Breast epithelium (tissue), 3 donors: ENCODE measurements at regions not wholly inside any gene's neighbourhood (a gene's known extent, or its start where the extent isn't known, plus 50 kb on each side); places are given as distances from the start of the nearest gene placed in this dataset.

Experiments
- POLR2A ChIP-seq: fragments of 450-650 bp; IDR thresholded peaks from one replicate; pipeline ENCODE4 v1.6.1; 2016; ENCODE audit warnings: antibody characterized with exemption, mild to moderate bottlenecking, moderate library complexity
- POLR2AphosphoS5 ChIP-seq, 3 donors: sonication (generic); formaldehyde crosslinking; IDR thresholded peaks; one replicate each; pipeline ENCODE4 v1.6.1; 2017; ENCODE audit warnings: antibody characterized with exemption in 3 of 3
- TF ChIP-seq, protein P1 (sequence below), 3 donors: fragments of 450-650 bp; IDR thresholded peaks; one replicate each; pipeline ENCODE4 v1.5.1; 2016 to 2017; ENCODE audit warnings: antibody characterized with exemption in 3 of 3, mild to moderate bottlenecking in 3 of 3, moderate library complexity in 3 of 3

GRCh38 chr1:56133522-56134472 lies 445.6 kb downstream of the PLPP3 start:
- TF ChIP-seq, protein P1, sequence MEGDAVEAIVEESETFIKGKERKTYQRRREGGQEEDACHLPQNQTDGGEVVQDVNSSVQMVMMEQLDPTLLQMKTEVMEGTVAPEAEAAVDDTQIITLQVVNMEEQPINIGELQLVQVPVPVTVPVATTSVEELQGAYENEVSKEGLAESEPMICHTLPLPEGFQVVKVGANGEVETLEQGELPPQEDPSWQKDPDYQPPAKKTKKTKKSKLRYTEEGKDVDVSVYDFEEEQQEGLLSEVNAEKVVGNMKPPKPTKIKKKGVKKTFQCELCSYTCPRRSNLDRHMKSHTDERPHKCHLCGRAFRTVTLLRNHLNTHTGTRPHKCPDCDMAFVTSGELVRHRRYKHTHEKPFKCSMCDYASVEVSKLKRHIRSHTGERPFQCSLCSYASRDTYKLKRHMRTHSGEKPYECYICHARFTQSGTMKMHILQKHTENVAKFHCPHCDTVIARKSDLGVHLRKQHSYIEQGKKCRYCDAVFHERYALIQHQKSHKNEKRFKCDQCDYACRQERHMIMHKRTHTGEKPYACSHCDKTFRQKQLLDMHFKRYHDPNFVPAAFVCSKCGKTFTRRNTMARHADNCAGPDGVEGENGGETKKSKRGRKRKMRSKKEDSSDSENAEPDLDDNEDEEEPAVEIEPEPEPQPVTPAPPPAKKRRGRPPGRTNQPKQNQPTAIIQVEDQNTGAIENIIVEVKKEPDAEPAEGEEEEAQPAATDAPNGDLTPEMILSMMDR (IDR thresholded peaks at IDR 0.05), result no peak
- no peak for TF ChIP-seq POLR2A
- TF ChIP-seq POLR2AphosphoS5 (IDR thresholded peaks at IDR 0.05), result no peak
